ENCODE measurements at regions not wholly inside any gene's neighbourhood (a gene's known extent, or its start where the extent isn't known, plus 50 kb on each side); places are given as distances from the start of the nearest gene placed in this dataset.
"Not testable (repeated sequence)": the region's sequence is repeated elsewhere in the genome, so short reads cannot be mapped to it uniquely, and the experiment has no call there.

DNA sequence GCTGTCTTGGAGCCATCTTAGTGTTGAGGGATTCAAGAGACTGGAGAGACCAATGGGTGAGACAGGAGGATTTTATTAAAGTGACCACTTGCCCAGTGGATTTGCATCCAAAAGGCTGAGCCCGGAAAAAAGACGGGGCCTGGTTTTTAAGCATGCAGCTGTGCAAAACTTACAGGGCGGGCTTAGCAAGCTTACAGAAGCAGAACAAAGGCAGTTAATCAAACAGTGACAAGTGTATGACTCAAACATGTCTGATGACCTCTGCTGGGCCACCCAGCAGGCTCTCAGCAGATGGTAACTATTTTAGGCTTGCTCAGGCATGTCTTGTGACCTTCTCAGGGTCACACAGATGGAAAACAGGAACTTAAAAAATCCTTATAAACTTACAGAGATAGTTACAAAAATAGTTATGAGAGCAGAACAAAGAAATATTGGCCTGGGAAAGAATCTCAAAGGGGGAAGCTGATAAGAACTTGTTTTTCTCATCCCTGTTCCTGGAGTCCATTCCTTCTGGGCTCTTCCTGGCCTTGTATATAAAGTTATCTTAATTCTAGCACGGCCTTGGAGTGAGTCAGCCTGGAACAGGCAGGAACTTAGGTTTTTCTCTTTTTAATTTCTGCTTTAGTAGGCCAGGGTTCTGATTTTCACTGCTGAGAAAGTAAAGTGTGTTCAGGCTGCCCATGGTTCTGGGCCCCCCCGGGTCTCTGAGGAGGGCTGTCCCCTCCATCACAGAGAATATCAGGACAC, 141.3 kb downstream of the CCDC74A start:
- H3K27ac ChIP-seq = not testable (repeated sequence)

- peak overlapping the region; percentile 37 for H3K27ac ChIP-seq
These were observed 144.3 kb downstream of the CCDC74A start for GRCh38 chr2:131671841-131672470.

DNA sequence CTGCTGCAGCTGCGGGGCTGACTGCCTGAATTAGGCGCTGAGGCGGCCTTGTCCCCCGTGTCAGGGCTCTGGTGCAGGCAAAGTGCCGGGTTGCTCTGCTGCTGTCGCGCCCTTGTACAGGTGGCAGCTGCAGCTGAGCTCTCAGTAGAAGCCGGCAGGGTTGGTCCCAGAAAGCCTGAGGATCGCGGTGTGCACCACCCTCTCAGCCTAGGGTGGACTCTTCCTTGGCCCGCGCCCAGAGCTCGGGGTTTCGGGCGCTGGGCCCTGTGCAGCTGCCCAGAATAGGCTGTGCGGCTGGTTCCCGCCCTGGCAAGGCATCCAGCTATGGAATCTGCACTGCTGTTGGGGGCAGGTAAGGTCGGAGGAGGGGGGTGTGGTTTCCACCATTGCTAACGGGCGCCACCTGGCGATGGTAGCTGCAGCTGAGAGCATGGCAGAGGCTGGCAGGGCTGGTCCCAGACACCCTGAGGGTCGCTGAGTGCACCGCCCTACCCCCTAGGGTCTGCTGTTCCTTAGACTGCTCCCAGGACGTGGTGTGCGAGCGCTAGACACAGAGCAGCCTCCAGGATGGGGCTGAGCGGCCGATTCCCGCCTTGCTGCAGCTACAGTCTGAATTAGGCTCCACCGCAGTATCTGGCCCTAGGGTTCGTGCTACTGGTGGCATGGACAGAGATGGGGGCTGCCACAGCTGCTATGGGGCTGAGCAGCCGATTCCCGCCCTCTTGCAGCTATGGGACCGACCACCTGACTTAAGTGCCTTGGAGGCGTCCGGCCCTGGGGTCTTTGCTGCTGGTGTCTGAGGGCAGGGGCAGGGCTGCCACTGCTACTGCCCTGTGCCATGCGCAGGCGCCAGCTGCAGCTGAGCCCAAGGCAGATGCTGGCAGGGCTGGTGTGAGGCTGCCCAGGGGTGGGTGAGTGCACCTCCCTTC, 145.0 kb downstream of the CCDC74A start:
- TF ChIP-seq, protein P1, sequence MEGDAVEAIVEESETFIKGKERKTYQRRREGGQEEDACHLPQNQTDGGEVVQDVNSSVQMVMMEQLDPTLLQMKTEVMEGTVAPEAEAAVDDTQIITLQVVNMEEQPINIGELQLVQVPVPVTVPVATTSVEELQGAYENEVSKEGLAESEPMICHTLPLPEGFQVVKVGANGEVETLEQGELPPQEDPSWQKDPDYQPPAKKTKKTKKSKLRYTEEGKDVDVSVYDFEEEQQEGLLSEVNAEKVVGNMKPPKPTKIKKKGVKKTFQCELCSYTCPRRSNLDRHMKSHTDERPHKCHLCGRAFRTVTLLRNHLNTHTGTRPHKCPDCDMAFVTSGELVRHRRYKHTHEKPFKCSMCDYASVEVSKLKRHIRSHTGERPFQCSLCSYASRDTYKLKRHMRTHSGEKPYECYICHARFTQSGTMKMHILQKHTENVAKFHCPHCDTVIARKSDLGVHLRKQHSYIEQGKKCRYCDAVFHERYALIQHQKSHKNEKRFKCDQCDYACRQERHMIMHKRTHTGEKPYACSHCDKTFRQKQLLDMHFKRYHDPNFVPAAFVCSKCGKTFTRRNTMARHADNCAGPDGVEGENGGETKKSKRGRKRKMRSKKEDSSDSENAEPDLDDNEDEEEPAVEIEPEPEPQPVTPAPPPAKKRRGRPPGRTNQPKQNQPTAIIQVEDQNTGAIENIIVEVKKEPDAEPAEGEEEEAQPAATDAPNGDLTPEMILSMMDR (conservative IDR thresholded peaks at IDR 0.05) = peak; percentile 77
- H3K27ac ChIP-seq = peak overlapping the region; percentile 37

- TF ChIP-seq, protein P1 (conservative IDR thresholded peaks at IDR 0.05) = peak; percentile 84
- no peak for TF ChIP-seq ZFX (IDR thresholded peaks at IDR 0.05)
- H3K27ac ChIP-seq = peak overlapping the region; percentile 37
These were observed 145.9 kb downstream of the CCDC74A start for GRCh38 chr2:131673400-131674173.

GRCh38 chr2:131674174-131674507, 146.5 kb downstream of the CCDC74A start:
- no peak for TF ChIP-seq ZFX (IDR thresholded peaks at IDR 0.05)
- TF ChIP-seq, protein P1 (conservative IDR thresholded peaks at IDR 0.05) = peak; percentile 69
- H3K27ac ChIP-seq = peak overlapping the region; percentile 37

- H3K27ac ChIP-seq = peak overlapping the region; percentile 73
These were observed 154.0 kb downstream of the CCDC74A start for GRCh38 chr2:131681611-131682121.

- H3K27ac ChIP-seq = peak overlapping the region; percentile 73
- TF ChIP-seq ZFX (IDR thresholded peaks at IDR 0.05) = peak; percentile 31; the same call in 1 of the 2 replicates
- TF ChIP-seq, protein P1 (conservative IDR thresholded peaks at IDR 0.05) = peak; percentile 53
These were observed 154.6 kb downstream of the CCDC74A start for GRCh38 chr2:131682122-131682944.

GRCh38 chr2:131682945-131683330, 155.2 kb downstream of the CCDC74A start:
- peak overlapping the region; percentile 73 for H3K27ac ChIP-seq

DNA sequence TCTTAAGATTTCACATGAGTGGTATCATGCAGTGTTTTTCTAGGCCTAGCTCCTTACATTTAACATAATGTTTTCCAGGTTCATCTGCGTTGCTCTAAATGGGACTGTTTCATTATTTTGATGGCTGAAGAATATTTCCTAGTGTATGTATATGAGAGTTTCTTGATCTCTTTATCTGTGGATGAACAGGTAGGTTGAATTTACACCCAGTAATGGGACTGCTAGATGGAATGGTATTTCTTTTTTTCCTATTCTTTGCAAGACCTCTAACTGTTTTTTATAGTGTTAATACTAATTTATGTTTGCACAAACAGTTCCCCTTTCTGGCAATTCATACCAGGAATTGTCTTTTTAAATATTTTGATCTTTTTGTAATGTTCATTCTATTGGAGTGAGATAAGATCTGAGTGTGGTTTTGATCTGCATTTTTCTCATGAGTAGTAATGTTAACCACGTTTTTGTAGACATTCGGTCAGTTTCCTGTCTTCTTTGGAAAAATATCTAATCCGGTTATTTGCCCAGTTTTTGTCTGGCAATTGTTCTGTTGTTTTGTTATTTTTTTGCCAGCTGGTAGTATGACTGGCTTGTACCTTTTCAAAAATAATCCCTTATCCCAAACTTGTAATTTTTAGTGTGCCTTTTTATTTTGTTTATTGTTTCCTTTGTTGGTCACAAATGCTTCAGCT, 157.1 kb downstream of the CCDC74A start:
- H3K27ac ChIP-seq = not testable (repeated sequence)

GRCh38 chr2:131686164-131686893, 158.6 kb downstream of the CCDC74A start:
- not testable (repeated sequence) for H3K27ac ChIP-seq

GRCh38 chr2:131686894-131687238, 159.2 kb downstream of the CCDC74A start:
- H3K27ac ChIP-seq = not testable (repeated sequence)

DNA sequence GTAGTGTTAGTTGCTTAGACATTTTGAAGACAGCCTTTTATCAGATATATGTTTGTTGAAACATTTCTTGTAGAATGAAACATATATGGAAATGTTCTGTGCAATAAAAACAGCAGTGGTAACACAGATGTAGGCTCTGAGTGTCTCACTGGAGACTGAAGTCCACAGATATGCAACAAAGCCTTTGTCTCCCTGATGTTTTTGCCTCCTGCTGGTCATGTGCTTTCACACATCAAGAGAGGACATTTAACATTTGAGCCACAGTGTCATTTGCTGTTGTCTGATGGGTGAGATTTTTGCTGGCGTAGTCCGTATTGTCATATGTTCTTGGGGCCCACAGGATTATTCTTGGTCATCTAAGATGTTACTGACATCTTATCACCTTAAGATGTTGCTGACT, 161.4 kb downstream of the CCDC74A start:
- not testable (repeated sequence) for H3K27ac ChIP-seq

Measured in C4-2B (cell line).